Bronchial epithelial cell (primary cell): ENCODE measurements at regions not wholly inside any gene's neighbourhood (a gene's known extent, or its start where the extent isn't known, plus 50 kb on each side); places are given as distances from the start of the nearest gene placed in this dataset.

ENCODE experiments used
- DNase-seq: peaks from one replicate; pipeline ENCODE4 v3.0.0-alpha.2; 2010; ENCODE audit warnings: low read depth
- FAIRE-seq: peaks from 2 replicates; lab custom pipeline; 2011; peaks lifted over from hg19 to GRCh38; lab: Jason Lieb, UNC
- H3K27me3 ChIP-seq: 2 replicates; pipeline ENCODE4 v1.5.1; 2011; ENCODE audit warnings: low read length; ENCODE audit not compliant: control insufficient read depth, insufficient read depth
- H3K36me3 ChIP-seq: 2 replicates; pipeline ENCODE4 v1.5.1; 2011; ENCODE audit warnings: low read length; ENCODE audit not compliant: control insufficient read depth, insufficient read depth
- H3K4me3 ChIP-seq: 2 replicates; pipeline ENCODE4 v1.5.1; 2011; ENCODE audit warnings: mild to moderate bottlenecking, low read depth, low read length, control low read depth
- CTCF ChIP-seq: IDR thresholded peaks from 2 replicates; pipeline ENCODE4 v1.5.1; 2011; ENCODE audit warnings: mild to moderate bottlenecking, moderate library complexity, low read length, control low read depth, inconsistent platforms; ENCODE audit not compliant: insufficient read depth, severe bottlenecking

- no peak for FAIRE-seq
- no peak for TF ChIP-seq CTCF
Observed at GRCh38 chr4:27604692-27605091, 744.1 kb downstream of the STIM2 start.

GRCh38 chr4:27616166-27616565 is 755.5 kb downstream of the STIM2 start:
- Histone ChIP-seq H3K27me3 (no peaks in the 10 kb centered on the region), H3K4me3 (no peak overlapping the region), H3K36me3 (no peaks in the 10 kb centered on the region)
- FAIRE-seq: no peak
- no peak for DNase-seq
- TF ChIP-seq CTCF: no peak

More at GRCh38 chr4:27604692-27605091, 744.1 kb downstream of the STIM2 start:
- Histone ChIP-seq H3K27me3 (no peaks in the 10 kb centered on the region), H3K4me3 (no peak overlapping the region), H3K36me3 (no peaks in the 10 kb centered on the region)
- no peak for DNase-seq

- FAIRE-seq (no peak), DNase-seq (no peak)
- TF ChIP-seq CTCF: no peak
- Histone ChIP-seq H3K36me3 (no peaks in the 10 kb centered on the region), H3K4me3 (no peak overlapping the region), H3K27me3 (no peaks in the 10 kb centered on the region)
Observed at GRCh38 chr4:27619435-27619834, 758.8 kb downstream of the STIM2 start.

GRCh38 chr4:27620886-27621285 is 760.2 kb downstream of the STIM2 start:
- FAIRE-seq (no peak), DNase-seq (no peak)
- H3K4me3 ChIP-seq: no peak overlapping the region
- TF ChIP-seq CTCF: no peak
- H3K36me3 ChIP-seq: no peaks in the 10 kb centered on the region
- H3K27me3 ChIP-seq: no peaks in the 10 kb centered on the region

- Histone ChIP-seq H3K27me3 (no peaks in the 10 kb centered on the region), H3K36me3 (no peaks in the 10 kb centered on the region), H3K4me3 (no peak overlapping the region)
- FAIRE-seq (no peak), DNase-seq (no peak)
- no peak for TF ChIP-seq CTCF
Observed at GRCh38 chr4:27624749-27625148, 764.1 kb downstream of the STIM2 start.

- H3K36me3 ChIP-seq: no peaks in the 10 kb centered on the region
- no peaks in the 10 kb centered on the region for H3K27me3 ChIP-seq
- FAIRE-seq: no peak
- no peak for TF ChIP-seq CTCF
- DNase-seq: no peak
- no peak overlapping the region for H3K4me3 ChIP-seq
Observed at GRCh38 chr4:27628609-27629008, 768.0 kb downstream of the STIM2 start.
